ENCODE measurements at regions not wholly inside any gene's neighbourhood (a gene's known extent, or its start where the extent isn't known, plus 50 kb on each side); places are given as distances from the start of the nearest gene placed in this dataset.

DNA sequence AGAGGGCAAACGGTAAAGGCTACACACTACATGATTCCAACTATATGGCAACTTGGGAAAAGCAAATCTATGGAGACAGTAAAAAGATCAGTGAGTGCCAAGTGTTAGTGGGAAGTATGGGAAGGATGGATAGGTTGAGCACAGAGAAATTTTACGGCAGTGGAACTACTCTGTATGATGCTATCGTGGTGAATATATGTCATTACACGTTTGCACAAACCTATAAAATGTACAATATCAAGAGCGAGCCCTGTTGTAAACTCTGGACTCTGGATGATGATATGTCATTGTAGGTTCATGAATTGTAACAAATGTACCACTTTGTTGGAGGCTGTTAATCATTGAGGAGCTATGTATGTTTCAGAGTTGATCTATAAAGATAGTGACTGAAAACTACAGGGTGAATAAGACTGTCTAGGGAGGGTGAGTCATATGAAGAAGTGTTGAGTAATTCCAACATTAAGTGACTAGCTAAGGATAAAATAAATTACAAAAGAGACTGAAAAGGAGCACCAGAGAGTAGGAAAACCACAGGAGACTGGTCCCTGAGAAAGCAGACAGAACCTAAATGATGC lies 349.2 kb upstream of the LMO3 start:
- Histone ChIP-seq H3K36me3 (ENCODE audit: control insufficient read depth, insufficient read depth, low read length) (no peaks in the 10 kb centered on the region), H3K27me3 (ENCODE audit: control insufficient read depth, insufficient read depth, low read length) (no peaks in the 10 kb centered on the region), H3K4me3 (ENCODE audit: low read depth, low read length) (no peak overlapping the region)
- FAIRE-seq (no peak), DNase-seq (ENCODE audit: low read depth) (peak; percentile 88)
- TF ChIP-seq CTCF (IDR thresholded peaks at IDR 0.05; ENCODE audit: insufficient read depth, low read length, severe bottlenecking): no peak

DNA sequence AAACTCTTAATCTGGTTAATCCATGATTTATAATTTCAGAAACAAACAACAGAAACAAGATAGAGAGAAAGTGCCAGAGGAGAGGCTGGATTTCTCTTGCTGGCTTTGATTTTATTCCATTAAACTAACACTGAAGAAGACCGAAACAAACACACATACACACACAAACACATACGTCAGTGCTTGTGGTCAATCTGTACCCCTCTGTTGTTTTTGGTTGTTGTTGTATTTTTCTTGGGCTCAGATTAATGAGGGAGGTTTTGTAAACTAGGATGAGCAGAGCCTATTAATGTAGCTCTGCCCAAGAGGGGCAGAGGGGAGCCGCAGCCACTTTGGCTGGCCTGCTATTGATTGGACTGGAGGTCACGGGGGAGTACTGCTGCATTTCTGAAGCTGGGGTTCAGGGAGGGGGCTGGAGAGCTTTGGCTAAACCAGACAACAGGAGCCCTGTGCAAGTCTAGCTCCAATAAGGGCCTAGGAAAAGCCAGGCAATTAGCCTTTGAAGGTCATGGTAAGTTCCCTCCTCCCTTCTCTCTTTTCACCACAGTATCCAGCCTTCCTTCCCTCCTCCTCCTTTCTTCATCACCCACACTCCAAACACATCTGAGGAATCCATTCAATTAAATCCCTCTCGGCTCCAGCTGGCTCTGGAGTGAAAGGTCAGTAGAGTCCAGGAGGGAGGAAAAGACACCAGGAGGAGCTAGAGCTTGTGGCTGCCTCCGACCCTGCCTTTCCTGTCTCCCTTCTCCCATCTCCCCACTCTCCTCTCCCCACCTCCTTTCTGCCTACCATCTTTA lies 344.1 kb upstream of the LMO3 start:
- H3K36me3 ChIP-seq (ENCODE audit: control insufficient read depth, insufficient read depth, low read length): no peaks in the 10 kb centered on the region
- no peak for FAIRE-seq

GRCh38 chr12:16949371-16949770 lies 343.4 kb upstream of the LMO3 start:
- no peak for DNase-seq (ENCODE audit: low read depth)
- no peak for FAIRE-seq
- TF ChIP-seq CTCF (IDR thresholded peaks at IDR 0.05; ENCODE audit: insufficient read depth, low read length, severe bottlenecking): no peak
- Histone ChIP-seq H3K4me3 (ENCODE audit: low read depth, low read length) (no peak overlapping the region), H3K36me3 (ENCODE audit: control insufficient read depth, insufficient read depth, low read length) (no peaks in the 10 kb centered on the region), H3K27me3 (ENCODE audit: control insufficient read depth, insufficient read depth, low read length) (no peaks in the 10 kb centered on the region)

More for the DNA sequence above, 344.1 kb upstream of the LMO3 start:
- no peaks in the 10 kb centered on the region for H3K27me3 ChIP-seq (ENCODE audit: control insufficient read depth, insufficient read depth, low read length)
- H3K4me3 ChIP-seq (ENCODE audit: low read depth, low read length): no peak overlapping the region
- no peak for TF ChIP-seq CTCF (IDR thresholded peaks at IDR 0.05; ENCODE audit: insufficient read depth, low read length, severe bottlenecking)
- DNase-seq (ENCODE audit: low read depth): no peak

GRCh38 chr12:16946704-16947103 lies 340.7 kb upstream of the LMO3 start:
- Histone ChIP-seq H3K4me3 (ENCODE audit: low read depth, low read length) (no peak overlapping the region), H3K36me3 (ENCODE audit: control insufficient read depth, insufficient read depth, low read length) (no peaks in the 10 kb centered on the region), H3K27me3 (ENCODE audit: control insufficient read depth, insufficient read depth, low read length) (no peaks in the 10 kb centered on the region)
- FAIRE-seq (peak; percentile 47), DNase-seq (ENCODE audit: low read depth) (peak; percentile 52)
- TF ChIP-seq CTCF (IDR thresholded peaks at IDR 0.05; ENCODE audit: insufficient read depth, low read length, severe bottlenecking): no peak

DNA sequence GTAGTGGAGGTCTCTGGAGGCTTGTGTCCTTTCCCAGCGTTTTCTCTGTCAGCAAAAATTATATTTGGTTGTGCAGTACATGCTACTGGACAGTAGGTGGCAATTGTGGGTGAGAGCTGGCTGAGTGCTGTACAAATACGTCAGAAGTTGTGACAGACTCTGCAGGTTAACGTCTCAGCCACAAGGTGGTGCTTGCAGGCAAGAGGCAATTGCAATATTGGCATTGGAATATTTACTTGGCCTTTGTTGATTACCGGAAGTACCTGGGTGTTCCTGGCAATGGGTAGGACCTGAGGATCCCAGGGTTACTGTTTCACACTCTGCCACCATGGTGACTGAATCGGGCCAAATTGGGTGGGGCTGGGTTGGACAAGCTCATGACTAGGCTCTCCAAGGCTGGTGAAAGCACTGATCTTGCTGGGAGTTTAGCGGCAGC lies 333.9 kb upstream of the LMO3 start:
- Histone ChIP-seq H3K36me3 (ENCODE audit: control insufficient read depth, insufficient read depth, low read length) (no peaks in the 10 kb centered on the region), H3K27me3 (ENCODE audit: control insufficient read depth, insufficient read depth, low read length) (no peaks in the 10 kb centered on the region), H3K4me3 (ENCODE audit: low read depth, low read length) (no peak overlapping the region)
- DNase-seq (ENCODE audit: low read depth) (peak; percentile 89), FAIRE-seq (peak; percentile 98)
- TF ChIP-seq CTCF (IDR thresholded peaks at IDR 0.05; ENCODE audit: insufficient read depth, low read length, severe bottlenecking): peak; percentile 92

All from bronchial epithelial cell (primary cell).